KOPT-K1 (cell line): ENCODE measurements at regions not wholly inside any gene's neighbourhood (a gene's known extent, or its start where the extent isn't known, plus 50 kb on each side); places are given as distances from the start of the nearest gene placed in this dataset.
A peak's percentile ranks its signal among the peaks of the same experiment; 100 is the strongest.
"Not testable (repeated sequence)": the region's sequence is repeated elsewhere in the genome, so short reads cannot be mapped to it uniquely, and the experiment has no call there.

Source experiments
- H3K27ac ChIP-seq: fragments of 200-600 bp; sonication (generic); 2 replicates; pipeline ENCODE4 v1.5.1; 2016; ENCODE audit warnings: antibody characterized with exemption, mild to moderate bottlenecking, low read depth, low read length; ENCODE audit not compliant: poor library complexity, severe bottlenecking
- H3K36me3 ChIP-seq: fragments of 200-600 bp; sonication (generic); 2 replicates; pipeline ENCODE4 v1.5.1; 2017; ENCODE audit warnings: antibody characterized with exemption, mild to moderate bottlenecking, low read length, moderate library complexity; ENCODE audit not compliant: insufficient read depth
- H3K9me3 ChIP-seq: fragments of 200-600 bp; sonication (generic); 2 replicates; pipeline ENCODE4 v1.5.1; 2017; ENCODE audit warnings: antibody characterized with exemption, low read length, mild to moderate bottlenecking; ENCODE audit not compliant: insufficient read depth, poor library complexity, severe bottlenecking

DNA sequence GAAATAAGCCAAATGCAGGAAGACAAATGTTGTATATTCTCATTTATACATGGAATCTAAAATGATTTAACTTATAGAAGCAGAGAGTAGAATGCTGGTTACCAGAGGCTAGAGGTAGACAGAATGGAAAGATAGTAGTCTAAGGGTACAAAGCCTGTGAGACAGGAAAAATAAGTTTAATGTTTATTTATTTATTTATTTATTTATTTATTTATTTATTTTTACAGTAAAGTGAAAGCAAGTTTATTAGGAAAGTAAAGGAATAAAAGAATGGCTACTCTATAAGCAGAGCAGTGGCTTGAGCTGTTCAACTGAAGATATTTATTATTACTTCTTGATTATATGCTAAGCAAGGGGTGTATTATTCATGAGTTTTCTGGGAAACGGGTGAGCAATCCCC, 203.2 kb downstream of the LAS1L start:
- no peak overlapping the region for H3K27ac ChIP-seq
- H3K36me3 ChIP-seq, result no peaks in the 10 kb centered on the region
- H3K9me3 ChIP-seq, result no peaks in the 10 kb centered on the region

- Histone ChIP-seq H3K36me3 (no peaks in the 10 kb centered on the region), H3K9me3 (peaks cover 11% of the 10 kb centered on the region), H3K27ac (no peak overlapping the region)
These were observed 234.3 kb downstream of the LAS1L start for GRCh38 chrX:65300104-65300809.

GRCh38 chrX:65282905-65283304, 251.7 kb downstream of the LAS1L start:
- H3K9me3 ChIP-seq, H3K36me3 ChIP-seq, H3K27ac ChIP-seq: not testable (repeated sequence)

GRCh38 chrX:65273152-65273551, 261.4 kb downstream of the LAS1L start:
- H3K9me3 ChIP-seq, result peaks cover 5% of the 10 kb centered on the region
- no peaks in the 10 kb centered on the region for H3K36me3 ChIP-seq
- H3K27ac ChIP-seq, result no peak overlapping the region

DNA sequence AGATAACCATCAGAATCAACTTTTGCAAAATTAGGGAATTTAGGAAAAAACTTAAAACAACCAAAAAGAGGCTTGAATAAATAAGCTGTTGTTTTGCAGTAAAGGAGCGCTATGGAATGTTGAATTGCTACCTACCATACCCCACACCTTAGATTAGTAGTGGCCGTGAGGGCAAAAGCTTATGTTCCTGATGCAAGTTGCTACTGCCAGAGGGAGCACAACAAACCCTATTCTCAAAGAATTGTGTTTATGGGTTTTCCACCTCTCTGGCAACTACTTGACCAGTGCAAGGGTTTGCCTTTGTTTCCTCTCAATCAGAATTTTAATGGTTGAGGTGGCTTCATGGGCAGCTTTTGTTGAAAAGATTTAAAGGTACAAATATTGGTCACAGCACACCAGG, 268.1 kb downstream of the LAS1L start:
- Histone ChIP-seq H3K27ac (no peak overlapping the region), H3K9me3 (no peaks in the 10 kb centered on the region), H3K36me3 (no peaks in the 10 kb centered on the region)

DNA sequence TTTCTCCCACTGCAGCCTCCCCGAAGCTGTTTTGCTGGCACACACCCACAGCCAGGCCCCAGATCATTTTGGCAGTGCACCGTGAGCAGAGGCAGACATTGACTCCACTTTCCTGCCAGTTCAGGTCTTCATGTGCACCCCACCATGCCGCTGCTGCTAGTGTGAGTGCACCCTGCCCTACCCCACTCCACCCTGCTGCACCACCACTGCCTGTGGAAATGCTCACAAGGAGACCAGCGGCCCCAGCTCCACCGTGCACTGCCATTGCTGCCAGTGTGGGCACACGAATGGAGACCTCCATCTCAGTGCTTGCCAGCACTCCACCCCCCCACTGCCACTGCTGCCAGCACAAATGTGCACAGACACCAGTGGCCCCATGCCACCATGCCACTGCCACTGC, 277.6 kb upstream of the ZC4H2 start:
- H3K9me3 ChIP-seq, result no peaks in the 10 kb centered on the region
- H3K36me3 ChIP-seq, result no peaks in the 10 kb centered on the region
- H3K27ac ChIP-seq, result no peak overlapping the region

GRCh38 chrX:65241059-65241721, 264.9 kb upstream of the ZC4H2 start:
- Histone ChIP-seq H3K27ac (no peak overlapping the region), H3K36me3 (no peaks in the 10 kb centered on the region), H3K9me3 (peaks cover 24% of the 10 kb centered on the region)

- H3K36me3 ChIP-seq, result no peaks in the 10 kb centered on the region
- no peaks in the 10 kb centered on the region for H3K9me3 ChIP-seq
- no peak overlapping the region for H3K27ac ChIP-seq
These were observed 227.3 kb upstream of the ZC4H2 start for GRCh38 chrX:65203545-65203944.

GRCh38 chrX:65196758-65197360, 220.6 kb upstream of the ZC4H2 start:
- Histone ChIP-seq H3K36me3 (no peaks in the 10 kb centered on the region), H3K27ac (no peak overlapping the region), H3K9me3 (no peaks in the 10 kb centered on the region)

- no peak overlapping the region for H3K27ac ChIP-seq
- no peaks in the 10 kb centered on the region for H3K9me3 ChIP-seq
- H3K36me3 ChIP-seq, result no peaks in the 10 kb centered on the region
These were observed 219.4 kb upstream of the ZC4H2 start for GRCh38 chrX:65195621-65196020.

- Histone ChIP-seq H3K27ac (no peak overlapping the region), H3K9me3 (no peaks in the 10 kb centered on the region), H3K36me3 (no peaks in the 10 kb centered on the region)
These were observed 218.3 kb upstream of the ZC4H2 start for GRCh38 chrX:65194547-65194946.

DNA sequence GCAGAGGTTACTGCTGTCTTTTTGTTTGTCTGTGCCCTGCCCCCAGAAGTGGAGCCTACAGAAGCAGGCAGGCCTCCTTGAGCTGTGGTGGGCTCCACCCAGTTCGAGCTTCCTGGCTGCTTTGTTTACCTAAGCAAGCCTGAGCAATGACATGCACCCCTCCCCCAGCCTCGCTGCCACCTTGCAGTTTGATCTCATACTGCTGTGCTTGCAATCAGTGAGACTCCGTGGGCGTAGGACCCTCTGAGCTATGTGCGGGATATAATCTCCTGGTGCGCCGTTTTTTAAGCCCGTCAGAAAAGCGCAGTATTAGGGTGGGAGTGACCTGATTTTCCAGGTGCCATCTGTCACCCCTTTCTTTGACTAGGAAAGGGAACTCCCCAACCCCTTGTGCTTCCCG, 187.1 kb upstream of the ZC4H2 start:
- not testable (repeated sequence) for H3K27ac ChIP-seq, H3K36me3 ChIP-seq, H3K9me3 ChIP-seq

DNA sequence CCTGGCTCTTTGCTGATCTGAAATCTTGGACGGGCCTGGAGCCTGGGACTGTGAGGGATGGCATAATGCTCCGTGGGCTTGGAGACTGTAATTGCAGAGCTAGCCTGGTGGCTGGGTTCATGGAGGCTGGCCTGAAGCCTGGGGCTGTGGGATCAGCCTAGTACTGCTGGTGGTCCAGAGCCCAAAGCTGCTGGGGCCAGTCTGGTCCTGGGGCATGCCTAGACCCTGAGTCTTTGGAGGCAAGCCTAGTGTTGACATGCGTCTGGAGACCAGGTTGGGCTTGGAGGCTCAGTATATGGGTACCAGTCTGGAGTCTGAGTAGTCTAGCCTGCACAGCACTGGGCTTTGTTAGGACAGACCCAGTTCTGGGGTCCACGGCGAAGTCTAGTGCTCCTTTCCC, 172.0 kb upstream of the ZC4H2 start:
- Histone ChIP-seq H3K27ac (no peak overlapping the region), H3K9me3 (peaks cover 34% of the 10 kb centered on the region), H3K36me3 (no peaks in the 10 kb centered on the region)

- Histone ChIP-seq H3K27ac (no peak overlapping the region), H3K9me3 (no peaks in the 10 kb centered on the region), H3K36me3 (no peaks in the 10 kb centered on the region)
These were observed 160.2 kb upstream of the ZC4H2 start for GRCh38 chrX:65136424-65136823.

DNA sequence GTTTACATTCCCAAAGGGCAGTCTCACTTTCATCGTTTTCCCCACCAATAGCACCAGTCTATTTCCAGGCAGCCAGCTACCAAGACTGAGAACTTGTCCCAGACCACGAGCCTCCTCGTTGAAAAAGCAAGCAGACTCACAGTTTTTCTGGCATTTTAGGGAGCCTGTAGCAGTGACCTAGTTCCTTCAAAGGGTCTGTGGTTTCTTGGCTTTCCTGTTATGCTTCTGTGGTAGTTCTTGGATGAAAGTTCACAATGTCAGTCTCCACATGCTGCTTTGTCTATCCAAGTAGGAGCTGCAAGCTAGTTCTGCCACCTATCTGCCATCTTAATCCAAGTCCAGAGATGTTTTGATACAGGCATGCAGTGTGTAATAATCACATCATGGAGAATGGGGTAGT, 151.6 kb upstream of the ZC4H2 start:
- peak overlapping the region; percentile 41 for H3K27ac ChIP-seq
- no peaks in the 10 kb centered on the region for H3K36me3 ChIP-seq
- H3K9me3 ChIP-seq, result no peaks in the 10 kb centered on the region

- no peaks in the 10 kb centered on the region for H3K36me3 ChIP-seq
- no peak overlapping the region for H3K27ac ChIP-seq
- peaks cover 23% of the 10 kb centered on the region for H3K9me3 ChIP-seq
These were observed 122.6 kb upstream of the ZC4H2 start for GRCh38 chrX:65098851-65099250.
